H1 (cell line): ENCODE measurements at regions not wholly inside any gene's neighbourhood (a gene's known extent, or its start where the extent isn't known, plus 50 kb on each side); places are given as distances from the start of the nearest gene placed in this dataset.

Experiments
- CEBPB ChIP-seq: IDR thresholded peaks from 2 replicates; pipeline ENCODE4 v1.6.1; 2012; ENCODE audit warnings: low read depth, low read length
- CHD2 ChIP-seq: IDR thresholded peaks from 2 replicates; pipeline ENCODE4 v1.6.1; 2012; ENCODE audit warnings: low read length, improper control_type of control experiment
- EZH2 ChIP-seq: fragments of 200-600 bp; sonication (generic); IDR thresholded peaks from 2 replicates; pipeline ENCODE4 v1.7.1; 2012; ENCODE audit warnings: low read depth, mild to moderate bottlenecking, moderate library complexity, low read length, inconsistent platforms; ENCODE audit not compliant: severe bottlenecking
- GTF2F1 ChIP-seq: IDR thresholded peaks from 2 replicates; pipeline ENCODE4 v1.6.1; 2012; ENCODE audit warnings: low read depth, low read length, improper control_type of control experiment, borderline replicate concordance
- HDAC2 ChIP-seq, 2 experiments: fragments of 300-600 bp in 1 of 2; sonication (generic) in 1 of 2; IDR thresholded peaks; 2 replicates each; pipeline ENCODE4 v1.6.1; 2011 to 2012; ENCODE audit warnings: low read depth in 2 of 2, low read length in 2 of 2, mild to moderate bottlenecking in 2 of 2, moderate library complexity in 2 of 2, borderline replicate concordance in 1 of 2, inconsistent platforms in 1 of 2
- JUND ChIP-seq: IDR thresholded peaks from 2 replicates; pipeline ENCODE4 v1.6.1; 2011; ENCODE audit warnings: mild to moderate bottlenecking, improper control_type of control experiment, low read length
- POLR2A ChIP-seq, 2 experiments: IDR thresholded peaks; 1 replicate in 1 of 2; 2 replicates in 1 of 2; pipeline ENCODE4 v1.6.1; 2011; ENCODE audit warnings: low read depth in 2 of 2, low read length in 2 of 2, mild to moderate bottlenecking in 2 of 2; ENCODE audit errors: control extremely low read depth in 1 of 2
- POLR2AphosphoS5 ChIP-seq: IDR thresholded peaks from 2 replicates; pipeline ENCODE4 v1.6.1; 2011; ENCODE audit warnings: low read depth, low read length
- RFX5 ChIP-seq: IDR thresholded peaks from 2 replicates; pipeline ENCODE4 v1.6.1; 2011; ENCODE audit warnings: low read depth, low read length, improper control_type of control experiment, borderline replicate concordance
- TBP ChIP-seq: IDR thresholded peaks from 2 replicates; pipeline ENCODE4 v1.6.1; 2011; ENCODE audit warnings: low read depth, low read length, improper control_type of control experiment
- TEAD4 ChIP-seq: IDR thresholded peaks from 2 replicates; pipeline ENCODE4 v1.6.1; 2012; ENCODE audit warnings: low read depth, low read length, inconsistent platforms, mixed read lengths
- ZNF274 ChIP-seq: IDR thresholded peaks from 2 replicates; pipeline ENCODE4 v1.7.0; 2012; ENCODE audit warnings: low read length, borderline replicate concordance; ENCODE audit errors: extremely low read depth
- TF ChIP-seq, protein P1 (sequence below), 3 experiments: IDR thresholded peaks; 1 replicate in 2 of 3; 2 replicates in 1 of 3; pipeline versions ENCODE4 v1.5.1 to v1.6.1; 2011; ENCODE audit warnings: low read length in 3 of 3, mild to moderate bottlenecking in 3 of 3, inconsistent platforms in 2 of 3, low read depth in 1 of 3, moderate library complexity in 1 of 3; ENCODE audit not compliant: insufficient read depth in 1 of 3; ENCODE audit errors: control extremely low read depth in 1 of 3
- TF ChIP-seq, protein P2 (sequence below): IDR thresholded peaks from 2 replicates; pipeline ENCODE4 v1.6.1; 2012; ENCODE audit warnings: low read length, inconsistent platforms

DNA sequence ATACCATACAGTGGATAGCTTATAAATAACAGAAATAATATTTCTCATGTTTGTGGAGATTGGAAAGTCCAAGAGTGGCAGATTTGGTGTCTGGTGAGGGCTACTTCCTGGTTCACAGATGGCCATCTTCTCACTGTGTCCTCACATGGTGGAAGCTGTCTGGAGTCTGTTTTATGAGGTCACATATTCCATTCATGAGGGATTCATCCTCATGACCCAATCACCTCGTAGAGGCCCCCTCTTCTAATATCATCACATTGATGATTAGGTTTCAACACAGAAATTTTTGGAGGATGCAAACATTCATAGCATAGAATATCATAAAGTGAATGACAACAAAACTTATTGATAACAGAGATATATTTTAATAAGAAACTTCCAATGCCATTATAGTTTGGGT is 568.0 kb downstream of the STIM2 start:
- TF ChIP-seq HDAC2 (IDR thresholded peaks at IDR 0.05; ENCODE audit: borderline replicate concordance in 1 of 2, low read depth in 2 of 2, low read length in 2 of 2) (no peak), ZNF274 (no peak), POLR2AphosphoS5 (no peak), TEAD4 (no peak), POLR2A (IDR thresholded peaks at IDR 0.05; ENCODE audit: control extremely low read depth in 1 of 2, low read depth in 2 of 2, low read length in 2 of 2) (no peak), JUND (no peak), TBP (no peak), CHD2 (no peak), EZH2 (no peak), RFX5 (no peak), CEBPB (no peak), GTF2F1 (no peak)
- TF ChIP-seq, protein P1, sequence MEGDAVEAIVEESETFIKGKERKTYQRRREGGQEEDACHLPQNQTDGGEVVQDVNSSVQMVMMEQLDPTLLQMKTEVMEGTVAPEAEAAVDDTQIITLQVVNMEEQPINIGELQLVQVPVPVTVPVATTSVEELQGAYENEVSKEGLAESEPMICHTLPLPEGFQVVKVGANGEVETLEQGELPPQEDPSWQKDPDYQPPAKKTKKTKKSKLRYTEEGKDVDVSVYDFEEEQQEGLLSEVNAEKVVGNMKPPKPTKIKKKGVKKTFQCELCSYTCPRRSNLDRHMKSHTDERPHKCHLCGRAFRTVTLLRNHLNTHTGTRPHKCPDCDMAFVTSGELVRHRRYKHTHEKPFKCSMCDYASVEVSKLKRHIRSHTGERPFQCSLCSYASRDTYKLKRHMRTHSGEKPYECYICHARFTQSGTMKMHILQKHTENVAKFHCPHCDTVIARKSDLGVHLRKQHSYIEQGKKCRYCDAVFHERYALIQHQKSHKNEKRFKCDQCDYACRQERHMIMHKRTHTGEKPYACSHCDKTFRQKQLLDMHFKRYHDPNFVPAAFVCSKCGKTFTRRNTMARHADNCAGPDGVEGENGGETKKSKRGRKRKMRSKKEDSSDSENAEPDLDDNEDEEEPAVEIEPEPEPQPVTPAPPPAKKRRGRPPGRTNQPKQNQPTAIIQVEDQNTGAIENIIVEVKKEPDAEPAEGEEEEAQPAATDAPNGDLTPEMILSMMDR (IDR thresholded peaks at IDR 0.05; ENCODE audit: control extremely low read depth in 1 of 3, insufficient read depth in 1 of 3, low read depth in 1 of 3, low read length in 3 of 3), result no peak
- TF ChIP-seq, protein P2, sequence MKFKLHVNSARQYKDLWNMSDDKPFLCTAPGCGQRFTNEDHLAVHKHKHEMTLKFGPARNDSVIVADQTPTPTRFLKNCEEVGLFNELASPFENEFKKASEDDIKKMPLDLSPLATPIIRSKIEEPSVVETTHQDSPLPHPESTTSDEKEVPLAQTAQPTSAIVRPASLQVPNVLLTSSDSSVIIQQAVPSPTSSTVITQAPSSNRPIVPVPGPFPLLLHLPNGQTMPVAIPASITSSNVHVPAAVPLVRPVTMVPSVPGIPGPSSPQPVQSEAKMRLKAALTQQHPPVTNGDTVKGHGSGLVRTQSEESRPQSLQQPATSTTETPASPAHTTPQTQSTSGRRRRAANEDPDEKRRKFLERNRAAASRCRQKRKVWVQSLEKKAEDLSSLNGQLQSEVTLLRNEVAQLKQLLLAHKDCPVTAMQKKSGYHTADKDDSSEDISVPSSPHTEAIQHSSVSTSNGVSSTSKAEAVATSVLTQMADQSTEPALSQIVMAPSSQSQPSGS, result no peak
